ENCODE measurements at regions not wholly inside any gene's neighbourhood (a gene's known extent, or its start where the extent isn't known, plus 50 kb on each side); places are given as distances from the start of the nearest gene placed in this dataset.

DNA sequence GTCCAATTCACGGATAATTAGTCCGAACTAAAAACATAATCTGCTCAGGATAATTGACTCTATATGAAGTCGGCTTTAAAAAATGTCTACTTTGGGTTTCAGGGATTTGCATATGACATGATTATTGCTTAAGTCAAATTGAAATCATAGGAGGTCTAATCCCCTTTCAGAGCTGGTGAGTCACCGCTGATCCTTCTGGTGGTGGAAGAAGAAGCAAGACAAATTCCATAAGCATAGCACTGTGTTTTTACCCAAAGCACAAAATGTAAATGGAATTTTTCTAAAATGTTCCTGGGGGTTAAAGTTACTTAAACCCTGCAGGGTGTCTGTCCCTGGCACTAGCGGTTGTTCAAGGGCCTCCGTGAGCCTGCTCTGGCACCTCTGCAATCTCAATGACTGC is 460.2 kb downstream of the LRATD1 start:
- TF ChIP-seq, protein P1, sequence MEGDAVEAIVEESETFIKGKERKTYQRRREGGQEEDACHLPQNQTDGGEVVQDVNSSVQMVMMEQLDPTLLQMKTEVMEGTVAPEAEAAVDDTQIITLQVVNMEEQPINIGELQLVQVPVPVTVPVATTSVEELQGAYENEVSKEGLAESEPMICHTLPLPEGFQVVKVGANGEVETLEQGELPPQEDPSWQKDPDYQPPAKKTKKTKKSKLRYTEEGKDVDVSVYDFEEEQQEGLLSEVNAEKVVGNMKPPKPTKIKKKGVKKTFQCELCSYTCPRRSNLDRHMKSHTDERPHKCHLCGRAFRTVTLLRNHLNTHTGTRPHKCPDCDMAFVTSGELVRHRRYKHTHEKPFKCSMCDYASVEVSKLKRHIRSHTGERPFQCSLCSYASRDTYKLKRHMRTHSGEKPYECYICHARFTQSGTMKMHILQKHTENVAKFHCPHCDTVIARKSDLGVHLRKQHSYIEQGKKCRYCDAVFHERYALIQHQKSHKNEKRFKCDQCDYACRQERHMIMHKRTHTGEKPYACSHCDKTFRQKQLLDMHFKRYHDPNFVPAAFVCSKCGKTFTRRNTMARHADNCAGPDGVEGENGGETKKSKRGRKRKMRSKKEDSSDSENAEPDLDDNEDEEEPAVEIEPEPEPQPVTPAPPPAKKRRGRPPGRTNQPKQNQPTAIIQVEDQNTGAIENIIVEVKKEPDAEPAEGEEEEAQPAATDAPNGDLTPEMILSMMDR (IDR thresholded peaks at IDR 0.05; ENCODE audit: low read length, missing control alignments): no peak
- DNase-seq (ENCODE audit: low read depth): no peak
- no peak overlapping the region for H3K4me3 ChIP-seq (replicated peaks; ENCODE audit: low read depth, low read length)

DNA sequence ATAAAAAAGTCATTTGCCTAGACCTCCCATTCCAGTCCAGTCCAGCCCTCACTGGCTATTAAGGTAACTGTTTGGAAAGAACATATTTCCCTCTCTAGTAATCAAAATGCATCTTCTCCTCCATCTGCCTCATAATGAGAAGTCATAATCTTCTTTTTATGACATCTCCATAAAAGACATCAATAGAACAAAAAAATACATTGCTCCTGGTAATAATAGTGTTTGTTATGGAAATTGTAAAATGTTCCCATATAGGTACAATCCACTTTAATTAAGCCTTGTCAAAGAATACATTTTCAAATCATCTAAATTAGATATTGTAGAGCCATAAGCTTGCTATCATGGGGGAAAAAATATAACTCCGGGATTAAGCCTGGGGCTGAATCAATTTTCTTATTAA is 461.6 kb downstream of the LRATD1 start:
- TF ChIP-seq, protein P1 (IDR thresholded peaks at IDR 0.05; ENCODE audit: low read length, missing control alignments): no peak
- H3K4me3 ChIP-seq (replicated peaks; ENCODE audit: low read depth, low read length): no peak overlapping the region
- no peak for DNase-seq (ENCODE audit: low read depth)

DNA sequence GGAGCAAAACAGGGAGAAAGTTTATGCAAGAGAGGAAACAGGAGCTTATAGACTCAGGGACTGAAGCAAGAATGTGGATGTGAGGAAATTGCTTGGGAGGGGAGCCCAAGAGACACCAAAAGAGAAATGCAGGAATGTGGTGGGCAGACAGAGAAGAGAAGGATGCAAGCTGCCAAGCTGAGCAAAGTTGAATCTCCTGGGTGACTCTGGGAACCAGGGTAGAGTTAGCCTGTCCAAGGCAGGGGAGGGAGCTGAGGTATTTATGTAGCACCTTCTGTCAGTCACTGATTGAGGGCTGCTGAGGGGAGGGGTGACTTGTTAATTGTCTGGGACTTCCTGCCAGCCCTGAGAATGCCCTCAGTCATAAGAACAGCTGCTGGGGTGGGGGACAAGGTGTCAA is 464.3 kb downstream of the NBAS start:
- DNase-seq (ENCODE audit: low read depth): no peak
- no peak overlapping the region for H3K4me3 ChIP-seq (replicated peaks; ENCODE audit: low read depth, low read length)
- TF ChIP-seq, protein P1 (IDR thresholded peaks at IDR 0.05; ENCODE audit: low read length, missing control alignments): no peak

DNA sequence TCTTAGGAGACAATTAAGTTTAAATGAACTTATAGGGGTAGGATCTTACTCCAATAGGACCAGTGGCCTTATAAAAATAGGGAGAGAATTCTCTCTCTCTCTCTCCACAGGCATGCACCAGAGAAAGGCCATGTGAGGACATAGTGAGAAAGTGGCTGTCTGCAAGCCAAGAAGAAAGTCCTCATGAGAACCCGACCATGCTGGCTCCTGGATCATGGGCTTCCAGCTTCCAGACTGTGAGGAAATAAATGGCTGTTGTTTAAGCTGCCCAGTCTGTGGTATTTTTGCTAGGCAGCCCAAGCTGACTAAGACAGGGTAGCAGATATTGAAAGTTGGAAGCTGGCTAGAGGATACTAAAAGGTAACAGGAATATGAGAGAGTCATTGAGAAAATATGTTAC is 454.0 kb downstream of the NBAS start:
- TF ChIP-seq, protein P1 (IDR thresholded peaks at IDR 0.05; ENCODE audit: low read length, missing control alignments): no peak
- no peak overlapping the region for H3K4me3 ChIP-seq (replicated peaks; ENCODE audit: low read depth, low read length)
- no peak for DNase-seq (ENCODE audit: low read depth)

DNA sequence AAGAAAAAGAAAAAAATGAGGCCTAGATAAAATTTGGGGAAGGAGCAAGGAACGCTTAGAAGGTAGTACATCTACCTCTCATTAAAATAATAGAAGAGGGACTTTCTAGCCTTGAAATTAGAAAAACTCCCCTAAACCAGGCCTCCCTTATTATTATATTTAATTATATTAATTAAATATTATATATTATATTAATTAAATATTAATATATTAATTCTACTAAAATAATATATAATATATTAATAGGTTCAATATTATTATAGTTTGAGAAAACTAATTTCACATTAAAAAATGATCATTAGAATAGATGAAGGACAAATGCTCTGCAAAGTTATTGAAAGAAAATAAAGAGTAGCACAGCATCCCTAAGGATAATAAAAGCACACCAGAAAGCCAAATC is 449.4 kb downstream of the NBAS start:
- TF ChIP-seq, protein P1 (IDR thresholded peaks at IDR 0.05; ENCODE audit: low read length, missing control alignments): no peak
- no peak overlapping the region for H3K4me3 ChIP-seq (replicated peaks; ENCODE audit: low read depth, low read length)
- DNase-seq (ENCODE audit: low read depth): no peak

DNA sequence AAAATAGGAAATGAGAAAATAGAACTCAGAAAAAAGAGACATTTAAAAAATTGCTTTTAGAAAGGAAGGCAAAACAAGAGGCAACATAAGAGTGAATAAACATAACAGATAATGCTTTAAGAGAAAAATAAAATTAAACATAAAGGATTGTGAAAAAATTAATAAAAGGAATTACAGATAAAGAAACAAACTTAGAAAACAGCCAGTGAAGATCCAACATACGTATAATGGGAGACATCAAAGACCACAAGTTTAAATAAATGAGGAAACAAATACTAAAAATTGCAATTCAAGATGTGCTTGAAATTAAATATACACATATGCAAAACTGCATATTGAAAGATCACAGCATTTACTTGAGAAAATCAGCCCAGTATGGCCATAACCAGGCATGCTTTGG is 448.9 kb downstream of the NBAS start:
- TF ChIP-seq, protein P1 (IDR thresholded peaks at IDR 0.05; ENCODE audit: low read length, missing control alignments): no peak
- H3K4me3 ChIP-seq (replicated peaks; ENCODE audit: low read depth, low read length): no peak overlapping the region
- peak; percentile 53 for DNase-seq (ENCODE audit: low read depth)

DNA sequence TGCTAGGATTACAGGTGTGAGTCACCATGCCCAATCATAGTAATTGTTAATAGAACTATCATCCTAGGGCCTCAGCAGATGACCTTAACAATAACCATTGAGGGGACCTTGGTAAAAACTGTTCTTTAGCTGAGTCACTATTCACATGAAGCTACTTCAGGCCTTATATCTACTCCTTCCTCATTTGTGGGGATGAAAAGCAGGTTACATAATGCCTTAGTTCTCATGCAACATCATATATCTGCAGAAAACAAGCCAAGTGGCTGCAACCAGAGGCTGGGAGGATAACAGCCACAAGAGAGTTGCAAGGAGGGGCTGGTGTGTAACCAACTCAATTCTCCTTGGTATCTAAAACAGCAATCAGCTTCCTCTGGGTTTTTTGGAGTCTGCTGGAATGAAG is 445.4 kb downstream of the NBAS start:
- no peak overlapping the region for H3K4me3 ChIP-seq (replicated peaks; ENCODE audit: low read depth, low read length)
- TF ChIP-seq, protein P1 (IDR thresholded peaks at IDR 0.05; ENCODE audit: low read length, missing control alignments): no peak
- no peak for DNase-seq (ENCODE audit: low read depth)

Measured in fibroblast of pulmonary artery (primary cell).